ENCODE measurements at regions not wholly inside any gene's neighbourhood (a gene's known extent, or its start where the extent isn't known, plus 50 kb on each side); places are given as distances from the start of the nearest gene placed in this dataset.

DNA sequence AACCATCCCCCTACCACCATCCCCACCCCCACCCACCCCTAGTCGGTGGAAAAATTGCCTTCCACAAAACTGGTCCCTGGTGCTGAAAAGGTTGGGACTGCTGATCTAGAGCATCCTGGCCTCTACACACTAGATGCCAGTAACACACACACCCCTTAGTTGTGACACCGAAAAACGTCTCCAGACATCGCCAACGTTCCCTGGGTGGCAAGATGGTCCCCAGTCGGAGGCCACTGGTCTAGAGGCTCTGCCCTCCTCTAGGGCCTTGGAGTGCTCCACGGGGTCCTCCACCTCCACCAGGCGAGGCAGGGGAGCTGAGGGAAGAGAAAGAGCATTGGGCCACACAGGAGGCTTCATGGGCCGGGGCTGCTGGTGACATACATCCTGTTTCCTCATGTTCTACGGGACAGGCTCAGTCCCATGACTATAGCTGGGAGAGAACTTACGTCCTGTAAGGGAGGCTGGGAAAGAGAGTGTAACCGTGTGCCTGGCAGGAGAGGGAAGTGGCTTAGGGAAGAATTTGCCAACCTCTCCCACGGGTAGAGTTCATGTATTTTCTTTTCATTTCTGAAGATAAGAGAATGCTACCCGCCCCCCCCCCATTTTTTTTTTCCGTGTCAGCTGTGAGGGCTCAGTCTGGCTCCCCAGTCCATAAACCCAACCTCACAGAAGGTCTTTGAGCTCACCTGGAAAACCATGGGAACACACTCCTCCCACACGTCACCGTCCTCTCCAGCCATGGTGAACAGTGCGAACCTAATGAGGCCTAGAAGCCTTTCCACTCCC lies 132.7 kb upstream of the MYCN start:
- intact Hi-C loops (cut with DNase I, micrococcal nuclease), result no loop called here
- Histone ChIP-seq H3K9me3 (ENCODE audit: control insufficient read depth in 1 of 2, insufficient read depth in 1 of 2, low read length in 2 of 2) (peaks cover 0 to 4% of the 10 kb centered on the region in 2 experiments), H3K4me3 (ENCODE audit: low read length) (no peak overlapping the region), H3K27ac (ENCODE audit: low read depth in 1 of 2, low read length in 2 of 2) (no peak overlapping the region), H3K27me3 (ENCODE audit: control insufficient read depth in 1 of 2, insufficient read depth in 2 of 2, low read length in 2 of 2) (peaks cover 0 to 3% of the 10 kb centered on the region in 2 experiments), H3K36me3 (ENCODE audit: insufficient read depth, low read length) (no peaks in the 10 kb centered on the region), H3K4me1 (ENCODE audit: insufficient read depth, low read length) (no peaks in the 10 kb centered on the region)
- TF ChIP-seq, protein P1, sequence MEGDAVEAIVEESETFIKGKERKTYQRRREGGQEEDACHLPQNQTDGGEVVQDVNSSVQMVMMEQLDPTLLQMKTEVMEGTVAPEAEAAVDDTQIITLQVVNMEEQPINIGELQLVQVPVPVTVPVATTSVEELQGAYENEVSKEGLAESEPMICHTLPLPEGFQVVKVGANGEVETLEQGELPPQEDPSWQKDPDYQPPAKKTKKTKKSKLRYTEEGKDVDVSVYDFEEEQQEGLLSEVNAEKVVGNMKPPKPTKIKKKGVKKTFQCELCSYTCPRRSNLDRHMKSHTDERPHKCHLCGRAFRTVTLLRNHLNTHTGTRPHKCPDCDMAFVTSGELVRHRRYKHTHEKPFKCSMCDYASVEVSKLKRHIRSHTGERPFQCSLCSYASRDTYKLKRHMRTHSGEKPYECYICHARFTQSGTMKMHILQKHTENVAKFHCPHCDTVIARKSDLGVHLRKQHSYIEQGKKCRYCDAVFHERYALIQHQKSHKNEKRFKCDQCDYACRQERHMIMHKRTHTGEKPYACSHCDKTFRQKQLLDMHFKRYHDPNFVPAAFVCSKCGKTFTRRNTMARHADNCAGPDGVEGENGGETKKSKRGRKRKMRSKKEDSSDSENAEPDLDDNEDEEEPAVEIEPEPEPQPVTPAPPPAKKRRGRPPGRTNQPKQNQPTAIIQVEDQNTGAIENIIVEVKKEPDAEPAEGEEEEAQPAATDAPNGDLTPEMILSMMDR (IDR thresholded peaks at IDR 0.05), result no peak
- Mint-ChIP-seq H3K27me3 (peaks cover 2% of the 10 kb centered on the region), H3K36me3 (ENCODE audit: low read depth) (no peaks in the 10 kb centered on the region), H3K4me1 (ENCODE audit: low read depth) (no peaks in the 10 kb centered on the region), H3K9me3 (no peaks in the 10 kb centered on the region), H3K4me3 (no peak overlapping the region), H3K27ac (no peak overlapping the region)
- CTCF ChIA-PET, result no interaction called here
- DNase-seq (no peak), ATAC-seq (ENCODE audit: poor library complexity) (no peak)
- POLR2A ChIA-PET, result no interaction called here

DNA sequence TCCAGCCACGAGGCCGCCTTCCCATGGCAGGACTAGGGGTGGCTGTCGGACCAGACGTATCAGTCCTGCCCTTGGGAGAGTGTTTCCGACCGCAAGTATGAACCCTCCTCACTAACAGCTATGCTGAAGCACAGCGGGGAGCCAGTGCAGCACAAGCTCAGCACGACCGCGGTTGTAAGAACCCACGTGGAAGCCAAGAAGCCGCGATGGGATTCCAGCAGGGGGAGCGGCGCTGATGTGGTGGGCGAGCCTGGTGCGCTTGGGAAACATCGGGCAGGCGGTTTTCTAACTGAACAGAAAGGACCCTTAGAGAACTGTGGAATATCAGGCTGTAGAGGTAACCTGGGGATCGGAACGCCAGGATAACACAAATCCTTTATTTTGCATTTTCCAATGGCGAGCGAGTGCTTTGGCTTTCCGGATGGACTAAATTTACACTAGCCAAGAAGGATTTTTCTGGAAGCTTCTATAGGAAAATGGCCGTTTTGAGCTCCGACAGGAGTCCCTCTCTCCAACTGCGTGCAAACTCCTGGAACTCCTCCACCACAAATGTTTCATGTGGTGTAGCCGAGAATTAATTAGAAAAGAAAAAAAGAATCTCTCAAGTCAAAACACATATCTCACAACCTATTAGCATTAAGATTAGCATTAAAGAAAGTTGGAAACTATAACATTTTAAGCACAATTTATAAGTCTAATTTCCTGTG lies 132.0 kb upstream of the MYCN start:
- Histone ChIP-seq H3K9me3 (ENCODE audit: control insufficient read depth in 1 of 2, insufficient read depth in 1 of 2, low read length in 2 of 2) (peaks cover 0 to 4% of the 10 kb centered on the region in 2 experiments), H3K4me1 (ENCODE audit: insufficient read depth, low read length) (no peaks in the 10 kb centered on the region), H3K36me3 (ENCODE audit: insufficient read depth, low read length) (no peaks in the 10 kb centered on the region), H3K4me3 (ENCODE audit: low read length) (no peak overlapping the region), H3K27me3 (ENCODE audit: control insufficient read depth in 1 of 2, insufficient read depth in 2 of 2, low read length in 2 of 2) (peaks cover 0 to 3% of the 10 kb centered on the region in 2 experiments), H3K27ac (ENCODE audit: low read depth in 1 of 2, low read length in 2 of 2) (no peak overlapping the region)
- ATAC-seq (ENCODE audit: poor library complexity) (no peak), DNase-seq (no peak)
- ChIA-PET POLR2A (no interaction called here), CTCF (no interaction called here)
- H3K9me3 Mint-ChIP-seq, result no peaks in the 10 kb centered on the region
- intact Hi-C loops (cut with DNase I, micrococcal nuclease), result no loop called here
- peaks cover 5% of the 10 kb centered on the region for H3K27me3 Mint-ChIP-seq
- H3K36me3 Mint-ChIP-seq (ENCODE audit: low read depth), result no peaks in the 10 kb centered on the region
- no peak overlapping the region for H3K27ac Mint-ChIP-seq
- TF ChIP-seq, protein P1 (IDR thresholded peaks at IDR 0.05), result no peak
- no peak overlapping the region for H3K4me3 Mint-ChIP-seq
- no peaks in the 10 kb centered on the region for H3K4me1 Mint-ChIP-seq (ENCODE audit: low read depth)

DNA sequence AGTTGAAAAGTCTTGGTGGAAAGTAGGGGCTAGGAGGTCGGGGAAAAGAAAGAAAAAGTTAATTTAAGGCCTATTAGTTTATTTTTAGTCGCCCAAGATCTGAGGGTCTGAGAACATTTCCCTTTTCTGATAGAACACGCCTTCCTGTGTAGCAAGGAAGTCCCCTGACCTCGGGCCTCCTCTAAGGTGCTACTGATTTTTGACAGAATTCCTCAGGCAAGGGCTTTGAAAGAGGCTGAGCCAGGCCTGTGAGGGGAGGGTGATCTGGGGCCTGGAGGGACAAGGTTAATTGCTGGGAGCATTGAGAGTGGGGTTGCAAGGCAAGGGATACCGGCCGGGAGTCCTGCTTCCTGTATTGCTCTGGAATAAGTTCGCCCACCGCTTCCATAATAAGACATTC lies 131.4 kb upstream of the MYCN start:
- Mint-ChIP-seq H3K36me3 (ENCODE audit: low read depth) (no peaks in the 10 kb centered on the region), H3K27me3 (peaks cover 7% of the 10 kb centered on the region), H3K27ac (no peak overlapping the region), H3K9me3 (no peaks in the 10 kb centered on the region), H3K4me1 (ENCODE audit: low read depth) (no peaks in the 10 kb centered on the region), H3K4me3 (no peak overlapping the region)
- Histone ChIP-seq H3K27me3 (ENCODE audit: control insufficient read depth in 1 of 2, insufficient read depth in 2 of 2, low read length in 2 of 2) (peaks cover 0 to 3% of the 10 kb centered on the region in 2 experiments), H3K4me1 (ENCODE audit: insufficient read depth, low read length) (no peaks in the 10 kb centered on the region), H3K4me3 (ENCODE audit: low read length) (no peak overlapping the region), H3K36me3 (ENCODE audit: insufficient read depth, low read length) (no peaks in the 10 kb centered on the region), H3K27ac (ENCODE audit: low read depth in 1 of 2, low read length in 2 of 2) (no peak overlapping the region), H3K9me3 (ENCODE audit: control insufficient read depth in 1 of 2, insufficient read depth in 1 of 2, low read length in 2 of 2) (peaks cover 0 to 4% of the 10 kb centered on the region in 2 experiments)
- ChIA-PET CTCF (no interaction called here), POLR2A (no interaction called here)
- ATAC-seq (ENCODE audit: poor library complexity), result no peak
- TF ChIP-seq, protein P1 (IDR thresholded peaks at IDR 0.05), result no peak
- intact Hi-C loops (cut with DNase I, micrococcal nuclease), result no loop called here
- DNase-seq, result no peak
